ENCODE measurements at regions not wholly inside any gene's neighbourhood (a gene's known extent, or its start where the extent isn't known, plus 50 kb on each side); places are given as distances from the start of the nearest gene placed in this dataset.
"Not testable (repeated sequence)": the region's sequence is repeated elsewhere in the genome, so short reads cannot be mapped to it uniquely, and the experiment has no call there.

GRCh38 chr2:219852626-219853025 is 225.2 kb downstream of the SLC4A3 start:
- Histone ChIP-seq H3K4me1 (ENCODE audit: insufficient read depth, low read length) (peaks cover 7% of the 10 kb centered on the region; the same call in 1 of the 2 replicates), H3K9ac (ENCODE audit: low read depth, low read length) (no peak overlapping the region), H3K9me3 (ENCODE audit: control insufficient read depth, insufficient read depth, low read length) (no peaks in the 10 kb centered on the region), H3K36me3 (ENCODE audit: insufficient read depth, low read length) (no peaks in the 10 kb centered on the region)

- no peaks in the 10 kb centered on the region for H3K36me3 ChIP-seq (ENCODE audit: insufficient read depth, low read length)
- peaks cover 7% of the 10 kb centered on the region; the same call in 1 of the 2 replicates for H3K4me1 ChIP-seq (ENCODE audit: insufficient read depth, low read length)
- H3K9ac ChIP-seq (ENCODE audit: low read depth, low read length): no peak overlapping the region
- no peaks in the 10 kb centered on the region for H3K9me3 ChIP-seq (ENCODE audit: control insufficient read depth, insufficient read depth, low read length)
Observed at GRCh38 chr2:219856602-219857001, 229.2 kb downstream of the SLC4A3 start.

GRCh38 chr2:219857751-219858150 is 230.3 kb downstream of the SLC4A3 start:
- H3K36me3 ChIP-seq (ENCODE audit: insufficient read depth, low read length): no peaks in the 10 kb centered on the region
- no peak overlapping the region for H3K9ac ChIP-seq (ENCODE audit: low read depth, low read length)
- no peaks in the 10 kb centered on the region for H3K9me3 ChIP-seq (ENCODE audit: control insufficient read depth, insufficient read depth, low read length)
- no peaks in the 10 kb centered on the region; the same call in 1 of the 2 replicates for H3K4me1 ChIP-seq (ENCODE audit: insufficient read depth, low read length)

- H3K9ac ChIP-seq (ENCODE audit: low read depth, low read length): no peak overlapping the region
- H3K36me3 ChIP-seq (ENCODE audit: insufficient read depth, low read length): no peaks in the 10 kb centered on the region
- no peaks in the 10 kb centered on the region; the same call in 1 of the 2 replicates for H3K4me1 ChIP-seq (ENCODE audit: insufficient read depth, low read length)
- H3K9me3 ChIP-seq (ENCODE audit: control insufficient read depth, insufficient read depth, low read length): no peaks in the 10 kb centered on the region
Observed at GRCh38 chr2:219861307-219861706, 233.9 kb downstream of the SLC4A3 start.

GRCh38 chr2:219864154-219864553 is 236.7 kb downstream of the SLC4A3 start:
- Histone ChIP-seq H3K4me1 (ENCODE audit: insufficient read depth, low read length) (no peaks in the 10 kb centered on the region), H3K36me3 (ENCODE audit: insufficient read depth, low read length) (no peaks in the 10 kb centered on the region), H3K9ac (ENCODE audit: low read depth, low read length) (no peak overlapping the region), H3K9me3 (ENCODE audit: control insufficient read depth, insufficient read depth, low read length) (no peaks in the 10 kb centered on the region)

- Histone ChIP-seq H3K9me3 (ENCODE audit: control insufficient read depth, insufficient read depth, low read length) (no peaks in the 10 kb centered on the region), H3K4me1 (ENCODE audit: insufficient read depth, low read length) (peaks cover 17% of the 10 kb centered on the region), H3K36me3 (ENCODE audit: insufficient read depth, low read length) (no peaks in the 10 kb centered on the region), H3K9ac (ENCODE audit: low read depth, low read length) (no peak overlapping the region)
Observed at GRCh38 chr2:219868635-219869034, 241.2 kb downstream of the SLC4A3 start.

GRCh38 chr2:219870041-219870440 is 242.6 kb downstream of the SLC4A3 start:
- Histone ChIP-seq H3K4me1 (ENCODE audit: insufficient read depth, low read length) (peaks cover 24% of the 10 kb centered on the region), H3K9me3 (ENCODE audit: control insufficient read depth, insufficient read depth, low read length) (no peaks in the 10 kb centered on the region), H3K9ac (ENCODE audit: low read depth, low read length) (no peak overlapping the region), H3K36me3 (ENCODE audit: insufficient read depth, low read length) (no peaks in the 10 kb centered on the region)

GRCh38 chr2:219871351-219871750 is 243.9 kb downstream of the SLC4A3 start:
- peaks cover 24% of the 10 kb centered on the region for H3K4me1 ChIP-seq (ENCODE audit: insufficient read depth, low read length)
- no peaks in the 10 kb centered on the region for H3K9me3 ChIP-seq (ENCODE audit: control insufficient read depth, insufficient read depth, low read length)
- no peaks in the 10 kb centered on the region for H3K36me3 ChIP-seq (ENCODE audit: insufficient read depth, low read length)

GRCh38 chr2:219875036-219875435 is 247.6 kb downstream of the SLC4A3 start:
- no peak overlapping the region for H3K9ac ChIP-seq (ENCODE audit: low read depth, low read length)
- H3K4me1 ChIP-seq (ENCODE audit: insufficient read depth, low read length): peaks cover 24% of the 10 kb centered on the region
- no peaks in the 10 kb centered on the region for H3K9me3 ChIP-seq (ENCODE audit: control insufficient read depth, insufficient read depth, low read length)
- H3K36me3 ChIP-seq (ENCODE audit: insufficient read depth, low read length): no peaks in the 10 kb centered on the region

More at GRCh38 chr2:219871351-219871750, 243.9 kb downstream of the SLC4A3 start:
- no peak overlapping the region for H3K9ac ChIP-seq (ENCODE audit: low read depth, low read length)

- not testable (repeated sequence) for H3K9me3 ChIP-seq (ENCODE audit: control insufficient read depth, insufficient read depth, low read length); H3K36me3 ChIP-seq (ENCODE audit: insufficient read depth, low read length); H3K9ac ChIP-seq (ENCODE audit: low read depth, low read length)
- H3K4me1 ChIP-seq (ENCODE audit: insufficient read depth, low read length): peaks cover 24% of the 10 kb centered on the region
Observed at GRCh38 chr2:219875986-219876385, 248.6 kb downstream of the SLC4A3 start.

GRCh38 chr2:219876931-219877330 is 249.5 kb downstream of the SLC4A3 start:
- no peaks in the 10 kb centered on the region for H3K9me3 ChIP-seq (ENCODE audit: control insufficient read depth, insufficient read depth, low read length)
- H3K9ac ChIP-seq (ENCODE audit: low read depth, low read length): no peak overlapping the region
- no peaks in the 10 kb centered on the region for H3K36me3 ChIP-seq (ENCODE audit: insufficient read depth, low read length)
- H3K4me1 ChIP-seq (ENCODE audit: insufficient read depth, low read length): peaks cover 20% of the 10 kb centered on the region

GRCh38 chr2:219877728-219878127 is 250.3 kb downstream of the SLC4A3 start:
- no peak overlapping the region for H3K9ac ChIP-seq (ENCODE audit: low read depth, low read length)
- peaks cover 15% of the 10 kb centered on the region for H3K4me1 ChIP-seq (ENCODE audit: insufficient read depth, low read length)
- H3K36me3 ChIP-seq (ENCODE audit: insufficient read depth, low read length): no peaks in the 10 kb centered on the region
- no peaks in the 10 kb centered on the region for H3K9me3 ChIP-seq (ENCODE audit: control insufficient read depth, insufficient read depth, low read length)

GRCh38 chr2:219878516-219878915 is 251.1 kb downstream of the SLC4A3 start:
- H3K9me3 ChIP-seq (ENCODE audit: control insufficient read depth, insufficient read depth, low read length): no peaks in the 10 kb centered on the region
- H3K36me3 ChIP-seq (ENCODE audit: insufficient read depth, low read length): no peaks in the 10 kb centered on the region
- H3K9ac ChIP-seq (ENCODE audit: low read depth, low read length): no peak overlapping the region
- peaks cover 9% of the 10 kb centered on the region for H3K4me1 ChIP-seq (ENCODE audit: insufficient read depth, low read length)

- no peaks in the 10 kb centered on the region for H3K4me1 ChIP-seq (ENCODE audit: insufficient read depth, low read length)
- H3K9me3 ChIP-seq (ENCODE audit: control insufficient read depth, insufficient read depth, low read length): no peaks in the 10 kb centered on the region
Observed at GRCh38 chr2:219881851-219882250, 254.4 kb downstream of the SLC4A3 start.

GRCh38 chr2:219886615-219887014 is 259.2 kb downstream of the SLC4A3 start:
- Histone ChIP-seq H3K4me1 (ENCODE audit: insufficient read depth, low read length) (no peaks in the 10 kb centered on the region), H3K9ac (ENCODE audit: low read depth, low read length) (no peak overlapping the region), H3K9me3 (ENCODE audit: control insufficient read depth, insufficient read depth, low read length) (no peaks in the 10 kb centered on the region), H3K36me3 (ENCODE audit: insufficient read depth, low read length) (no peaks in the 10 kb centered on the region)

More at GRCh38 chr2:219881851-219882250, 254.4 kb downstream of the SLC4A3 start:
- Histone ChIP-seq H3K9ac (ENCODE audit: low read depth, low read length) (no peak overlapping the region), H3K36me3 (ENCODE audit: insufficient read depth, low read length) (no peaks in the 10 kb centered on the region)

GRCh38 chr2:219887870-219888269 is 260.4 kb downstream of the SLC4A3 start:
- H3K4me1 ChIP-seq (ENCODE audit: insufficient read depth, low read length): no peaks in the 10 kb centered on the region
- H3K9me3 ChIP-seq (ENCODE audit: control insufficient read depth, insufficient read depth, low read length): no peaks in the 10 kb centered on the region
- no peak overlapping the region for H3K9ac ChIP-seq (ENCODE audit: low read depth, low read length)
- H3K36me3 ChIP-seq (ENCODE audit: insufficient read depth, low read length): no peaks in the 10 kb centered on the region

All from ES-I3 (cell line).